GM12878 (cell line): ENCODE measurements at regions not wholly inside any gene's neighbourhood (a gene's known extent, or its start where the extent isn't known, plus 50 kb on each side); places are given as distances from the start of the nearest gene placed in this dataset.

Source experiments
- LARP7 ChIP-seq: fragments of 450-650 bp; IDR thresholded peaks from 2 replicates; pipeline ENCODE4 v1.6.1; 2017; ENCODE audit warnings: mild to moderate bottlenecking
- TF ChIP-seq, protein P1 (sequence below): fragments of 450-650 bp; formaldehyde crosslinking; IDR thresholded peaks from 2 replicates; pipeline ENCODE4 v1.4.0; 2020; ENCODE audit warnings: mild to moderate bottlenecking, moderate library complexity
- TF ChIP-seq, protein P2 (sequence below): fragments of 450-650 bp; formaldehyde crosslinking; IDR thresholded peaks from 2 replicates; pipeline ENCODE4 v1.4.0; 2022; ENCODE audit warnings: mild to moderate bottlenecking, moderate library complexity
- TF ChIP-seq, protein P3 (sequence below): fragments of 450-650 bp; IDR thresholded peaks from 2 replicates; pipeline ENCODE4 v1.6.1; 2018; ENCODE audit warnings: mild to moderate bottlenecking, low read depth, moderate library complexity; ENCODE audit not compliant: partially characterized antibody

DNA sequence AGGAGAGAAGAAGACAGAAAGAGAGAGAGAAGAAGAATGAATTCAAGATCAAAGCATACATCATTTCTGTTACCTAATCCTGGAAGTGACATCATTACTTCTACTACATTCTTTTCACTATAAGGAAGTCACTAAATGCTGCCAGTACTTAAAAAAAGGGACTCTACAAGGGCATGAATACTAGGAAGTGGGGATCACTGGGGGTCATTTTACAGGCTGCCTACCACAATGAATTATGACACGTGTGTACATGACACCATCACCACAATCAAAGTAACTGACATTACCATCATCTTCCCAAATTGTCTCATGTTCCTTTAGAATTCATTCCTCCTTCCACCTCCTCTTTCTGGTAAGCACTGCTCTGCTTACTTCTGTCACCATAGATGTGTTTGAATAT lies 227.0 kb downstream of the CPE start (continued):
- TF ChIP-seq, protein P1, sequence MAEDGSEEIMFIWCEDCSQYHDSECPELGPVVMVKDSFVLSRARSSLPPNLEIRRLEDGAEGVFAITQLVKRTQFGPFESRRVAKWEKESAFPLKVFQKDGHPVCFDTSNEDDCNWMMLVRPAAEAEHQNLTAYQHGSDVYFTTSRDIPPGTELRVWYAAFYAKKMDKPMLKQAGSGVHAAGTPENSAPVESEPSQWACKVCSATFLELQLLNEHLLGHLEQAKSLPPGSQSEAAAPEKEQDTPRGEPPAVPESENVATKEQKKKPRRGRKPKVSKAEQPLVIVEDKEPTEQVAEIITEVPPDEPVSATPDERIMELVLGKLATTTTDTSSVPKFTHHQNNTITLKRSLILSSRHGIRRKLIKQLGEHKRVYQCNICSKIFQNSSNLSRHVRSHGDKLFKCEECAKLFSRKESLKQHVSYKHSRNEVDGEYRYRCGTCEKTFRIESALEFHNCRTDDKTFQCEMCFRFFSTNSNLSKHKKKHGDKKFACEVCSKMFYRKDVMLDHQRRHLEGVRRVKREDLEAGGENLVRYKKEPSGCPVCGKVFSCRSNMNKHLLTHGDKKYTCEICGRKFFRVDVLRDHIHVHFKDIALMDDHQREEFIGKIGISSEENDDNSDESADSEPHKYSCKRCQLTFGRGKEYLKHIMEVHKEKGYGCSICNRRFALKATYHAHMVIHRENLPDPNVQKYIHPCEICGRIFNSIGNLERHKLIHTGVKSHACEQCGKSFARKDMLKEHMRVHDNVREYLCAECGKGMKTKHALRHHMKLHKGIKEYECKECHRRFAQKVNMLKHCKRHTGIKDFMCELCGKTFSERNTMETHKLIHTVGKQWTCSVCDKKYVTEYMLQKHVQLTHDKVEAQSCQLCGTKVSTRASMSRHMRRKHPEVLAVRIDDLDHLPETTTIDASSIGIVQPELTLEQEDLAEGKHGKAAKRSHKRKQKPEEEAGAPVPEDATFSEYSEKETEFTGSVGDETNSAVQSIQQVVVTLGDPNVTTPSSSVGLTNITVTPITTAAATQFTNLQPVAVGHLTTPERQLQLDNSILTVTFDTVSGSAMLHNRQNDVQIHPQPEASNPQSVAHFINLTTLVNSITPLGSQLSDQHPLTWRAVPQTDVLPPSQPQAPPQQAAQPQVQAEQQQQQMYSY (CRISPR knock-in tag), result no peak
- TF ChIP-seq LARP7, result no peak
- TF ChIP-seq, protein P2, sequence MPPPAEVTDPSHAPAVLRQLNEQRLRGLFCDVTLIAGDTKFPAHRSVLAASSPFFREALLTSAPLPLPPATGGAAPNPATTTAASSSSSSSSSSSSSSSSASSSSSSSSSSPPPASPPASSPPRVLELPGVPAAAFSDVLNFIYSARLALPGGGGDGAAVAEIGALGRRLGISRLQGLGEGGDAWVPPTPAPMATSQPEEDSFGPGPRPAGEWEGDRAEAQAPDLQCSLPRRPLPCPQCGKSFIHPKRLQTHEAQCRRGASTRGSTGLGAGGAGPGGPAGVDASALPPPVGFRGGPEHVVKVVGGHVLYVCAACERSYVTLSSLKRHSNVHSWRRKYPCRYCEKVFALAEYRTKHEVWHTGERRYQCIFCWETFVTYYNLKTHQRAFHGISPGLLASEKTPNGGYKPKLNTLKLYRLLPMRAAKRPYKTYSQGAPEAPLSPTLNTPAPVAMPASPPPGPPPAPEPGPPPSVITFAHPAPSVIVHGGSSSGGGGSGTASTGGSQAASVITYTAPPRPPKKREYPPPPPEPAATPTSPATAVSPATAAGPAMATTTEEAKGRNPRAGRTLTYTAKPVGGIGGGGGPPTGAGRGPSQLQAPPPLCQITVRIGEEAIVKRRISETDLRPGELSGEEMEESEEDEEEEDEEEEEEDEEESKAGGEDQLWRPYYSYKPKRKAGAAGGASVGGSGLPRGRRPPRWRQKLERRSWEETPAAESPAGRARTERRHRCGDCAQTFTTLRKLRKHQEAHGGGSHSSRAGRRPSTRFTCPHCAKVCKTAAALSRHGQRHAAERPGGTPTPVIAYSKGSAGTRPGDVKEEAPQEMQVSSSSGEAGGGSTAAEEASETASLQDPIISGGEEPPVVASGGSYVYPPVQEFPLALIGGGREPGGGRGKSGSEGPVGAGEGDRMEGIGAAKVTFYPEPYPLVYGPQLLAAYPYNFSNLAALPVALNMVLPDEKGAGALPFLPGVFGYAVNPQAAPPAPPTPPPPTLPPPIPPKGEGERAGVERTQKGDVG, result no peak
- TF ChIP-seq, protein P3, sequence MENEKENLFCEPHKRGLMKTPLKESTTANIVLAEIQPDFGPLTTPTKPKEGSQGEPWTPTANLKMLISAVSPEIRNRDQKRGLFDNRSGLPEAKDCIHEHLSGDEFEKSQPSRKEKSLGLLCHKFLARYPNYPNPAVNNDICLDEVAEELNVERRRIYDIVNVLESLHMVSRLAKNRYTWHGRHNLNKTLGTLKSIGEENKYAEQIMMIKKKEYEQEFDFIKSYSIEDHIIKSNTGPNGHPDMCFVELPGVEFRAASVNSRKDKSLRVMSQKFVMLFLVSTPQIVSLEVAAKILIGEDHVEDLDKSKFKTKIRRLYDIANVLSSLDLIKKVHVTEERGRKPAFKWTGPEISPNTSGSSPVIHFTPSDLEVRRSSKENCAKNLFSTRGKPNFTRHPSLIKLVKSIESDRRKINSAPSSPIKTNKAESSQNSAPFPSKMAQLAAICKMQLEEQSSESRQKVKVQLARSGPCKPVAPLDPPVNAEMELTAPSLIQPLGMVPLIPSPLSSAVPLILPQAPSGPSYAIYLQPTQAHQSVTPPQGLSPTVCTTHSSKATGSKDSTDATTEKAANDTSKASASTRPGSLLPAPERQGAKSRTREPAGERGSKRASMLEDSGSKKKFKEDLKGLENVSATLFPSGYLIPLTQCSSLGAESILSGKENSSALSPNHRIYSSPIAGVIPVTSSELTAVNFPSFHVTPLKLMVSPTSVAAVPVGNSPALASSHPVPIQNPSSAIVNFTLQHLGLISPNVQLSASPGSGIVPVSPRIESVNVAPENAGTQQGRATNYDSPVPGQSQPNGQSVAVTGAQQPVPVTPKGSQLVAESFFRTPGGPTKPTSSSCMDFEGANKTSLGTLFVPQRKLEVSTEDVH, result no peak
